Keratinocyte (primary cell): ENCODE measurements at regions not wholly inside any gene's neighbourhood (a gene's known extent, or its start where the extent isn't known, plus 50 kb on each side); places are given as distances from the start of the nearest gene placed in this dataset.

Experiments
- DNase-seq: peaks from one replicate; pipeline ENCODE4 v3.0.0-alpha.2; 2011; ENCODE audit warnings: low read depth, missing footprints, low spot score
- FAIRE-seq: peaks from 2 replicates; lab custom pipeline; 2011; peaks lifted over from hg19 to GRCh38; lab: Jason Lieb, UNC
- H2AFZ ChIP-seq: 2 replicates; pipeline ENCODE4 v1.6.0; 2012; ENCODE audit warnings: low read length, control low read depth, inconsistent platforms; ENCODE audit not compliant: control insufficient read depth
- H3K27ac ChIP-seq: 2 replicates; pipeline ENCODE4 v1.5.1; 2011; ENCODE audit warnings: low read length; ENCODE audit not compliant: control insufficient read depth, insufficient read depth
- H3K27me3 ChIP-seq: 3 replicates; pipeline ENCODE4 v1.6.0; 2011; ENCODE audit warnings: low read length; ENCODE audit not compliant: control insufficient read depth, insufficient read depth; ENCODE audit errors: extremely low read depth
- H3K36me3 ChIP-seq, 2 experiments: 2 replicates in 1 of 2; 3 replicates in 1 of 2; pipeline ENCODE4 v1.5.1; 2011; ENCODE audit warnings: low read length in 2 of 2, mild to moderate bottlenecking in 1 of 2; ENCODE audit not compliant: control insufficient read depth in 2 of 2, insufficient read depth in 2 of 2; ENCODE audit errors: extremely low read depth in 1 of 2
- H3K4me1 ChIP-seq: 3 replicates; pipeline ENCODE4 v1.5.1; 2011; ENCODE audit warnings: low read length; ENCODE audit not compliant: control insufficient read depth, insufficient read depth; ENCODE audit errors: extremely low read depth
- H3K4me2 ChIP-seq: 3 replicates; pipeline ENCODE4 v1.6.0; 2011; ENCODE audit warnings: low read depth, low read length; ENCODE audit not compliant: control insufficient read depth, insufficient read depth; ENCODE audit errors: extremely low read depth
- H3K4me3 ChIP-seq, 3 experiments: fragments of 200-600 bp in 1 of 3; sonication (generic) in 1 of 3; 2 replicates in 2 of 3; 3 replicates in 1 of 3; pipeline ENCODE4 v1.5.1; 2011 to 2016; ENCODE audit warnings: low read length in 3 of 3, mild to moderate bottlenecking in 3 of 3, control low read depth in 2 of 3, inconsistent platforms in 1 of 3, low read depth in 1 of 3, mixed read lengths in 1 of 3, mixed run types in 1 of 3, moderate library complexity in 1 of 3; ENCODE audit not compliant: control insufficient read depth in 2 of 3, insufficient read depth in 2 of 3; ENCODE audit errors: extremely low read depth in 1 of 3
- H3K79me2 ChIP-seq: 2 replicates; pipeline ENCODE4 v1.6.0; 2012; ENCODE audit warnings: low read length; ENCODE audit not compliant: control insufficient read depth, insufficient read depth
- H3K9ac ChIP-seq: 3 replicates; pipeline ENCODE4 v1.6.0; 2011; ENCODE audit warnings: low read length; ENCODE audit not compliant: control insufficient read depth, insufficient read depth; ENCODE audit errors: extremely low read depth
- H3K9me1 ChIP-seq: 3 replicates; pipeline ENCODE4 v1.6.0; 2011; ENCODE audit warnings: low read length; ENCODE audit not compliant: control insufficient read depth, insufficient read depth; ENCODE audit errors: extremely low read depth
- H3K9me3 ChIP-seq: 2 replicates; pipeline ENCODE4 v1.5.1; 2012; ENCODE audit warnings: low read depth, low read length; ENCODE audit not compliant: control insufficient read depth
- H4K20me1 ChIP-seq: 3 replicates; pipeline ENCODE4 v1.6.0; 2011; ENCODE audit warnings: low read length; ENCODE audit not compliant: control insufficient read depth, insufficient read depth; ENCODE audit errors: extremely low read depth
- EZH2 ChIP-seq: IDR thresholded peaks from one replicate; pipeline ENCODE4 v1.6.1; 2012; ENCODE audit warnings: inconsistent platforms, mild to moderate bottlenecking, low read length, moderate library complexity
- dilution Hi-C: fragments of 300-500 bp; cut with MboI; formaldehyde crosslinking; loops from one replicate; pipeline ENCODE4 v1.7.0; 2020; ENCODE audit warnings: low sequenced_read_pairs; ENCODE audit not compliant: extremely low pct_ligation_motif_present
- TF ChIP-seq, protein P1 (sequence below), 3 experiments: IDR thresholded peaks in 1 of 3; conservative IDR thresholded peaks in 1 of 3; optimal IDR thresholded peaks in 1 of 3; 2 replicates in 2 of 3; 3 replicates in 1 of 3; pipeline versions ENCODE3 to v1.5.1; 2011; ENCODE audit warnings: low read length in 3 of 3, mild to moderate bottlenecking in 3 of 3, moderate library complexity in 2 of 3, control low read depth in 1 of 3, inconsistent platforms in 1 of 3; ENCODE audit not compliant: insufficient read depth in 2 of 3; ENCODE audit errors: extremely low read depth in 1 of 3

DNA sequence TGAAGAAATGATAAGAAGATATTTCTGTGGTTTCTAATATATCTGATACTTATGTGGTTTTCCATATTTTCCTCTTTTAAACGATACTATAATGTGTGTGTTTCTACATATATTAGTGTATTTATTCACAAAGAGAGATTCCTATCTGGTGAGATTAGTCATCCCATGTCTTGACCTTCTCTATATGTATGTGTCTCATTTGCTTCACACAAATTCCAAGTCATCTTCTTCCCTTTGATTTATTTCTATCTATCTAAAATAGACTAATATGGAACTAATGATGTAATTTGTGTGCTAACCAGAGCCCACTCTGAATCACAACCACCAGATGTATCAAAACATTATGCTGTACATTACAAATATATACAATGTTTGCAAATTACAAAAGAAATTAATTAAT is 154.7 kb upstream of the KCNMB2 start:
- Histone ChIP-seq H3K4me1 (no peaks in the 10 kb centered on the region), H3K27me3 (no peaks in the 10 kb centered on the region), H3K79me2 (no peaks in the 10 kb centered on the region), H3K4me3 (no peak overlapping the region), H3K9ac (no peak overlapping the region), H3K9me3 (no peaks in the 10 kb centered on the region), H4K20me1 (no peaks in the 10 kb centered on the region), H2AFZ (no peak overlapping the region), H3K36me3 (no peaks in the 10 kb centered on the region), H3K4me2 (no peak overlapping the region), H3K9me1 (no peaks in the 10 kb centered on the region), H3K27ac (no peak overlapping the region)
- dilution Hi-C loops: no loop called here
- DNase-seq (no peak), FAIRE-seq (no peak)
- no peak for TF ChIP-seq EZH2
- TF ChIP-seq, protein P1, sequence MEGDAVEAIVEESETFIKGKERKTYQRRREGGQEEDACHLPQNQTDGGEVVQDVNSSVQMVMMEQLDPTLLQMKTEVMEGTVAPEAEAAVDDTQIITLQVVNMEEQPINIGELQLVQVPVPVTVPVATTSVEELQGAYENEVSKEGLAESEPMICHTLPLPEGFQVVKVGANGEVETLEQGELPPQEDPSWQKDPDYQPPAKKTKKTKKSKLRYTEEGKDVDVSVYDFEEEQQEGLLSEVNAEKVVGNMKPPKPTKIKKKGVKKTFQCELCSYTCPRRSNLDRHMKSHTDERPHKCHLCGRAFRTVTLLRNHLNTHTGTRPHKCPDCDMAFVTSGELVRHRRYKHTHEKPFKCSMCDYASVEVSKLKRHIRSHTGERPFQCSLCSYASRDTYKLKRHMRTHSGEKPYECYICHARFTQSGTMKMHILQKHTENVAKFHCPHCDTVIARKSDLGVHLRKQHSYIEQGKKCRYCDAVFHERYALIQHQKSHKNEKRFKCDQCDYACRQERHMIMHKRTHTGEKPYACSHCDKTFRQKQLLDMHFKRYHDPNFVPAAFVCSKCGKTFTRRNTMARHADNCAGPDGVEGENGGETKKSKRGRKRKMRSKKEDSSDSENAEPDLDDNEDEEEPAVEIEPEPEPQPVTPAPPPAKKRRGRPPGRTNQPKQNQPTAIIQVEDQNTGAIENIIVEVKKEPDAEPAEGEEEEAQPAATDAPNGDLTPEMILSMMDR (optimal IDR thresholded peaks at IDR 0.05 in 1 of 3, IDR thresholded peaks at IDR 0.05 in 1 of 3, conservative IDR thresholded peaks at IDR 0.05 in 1 of 3; ENCODE audit: extremely low read depth in 1 of 3, insufficient read depth in 2 of 3, low read length in 3 of 3): no peak

DNA sequence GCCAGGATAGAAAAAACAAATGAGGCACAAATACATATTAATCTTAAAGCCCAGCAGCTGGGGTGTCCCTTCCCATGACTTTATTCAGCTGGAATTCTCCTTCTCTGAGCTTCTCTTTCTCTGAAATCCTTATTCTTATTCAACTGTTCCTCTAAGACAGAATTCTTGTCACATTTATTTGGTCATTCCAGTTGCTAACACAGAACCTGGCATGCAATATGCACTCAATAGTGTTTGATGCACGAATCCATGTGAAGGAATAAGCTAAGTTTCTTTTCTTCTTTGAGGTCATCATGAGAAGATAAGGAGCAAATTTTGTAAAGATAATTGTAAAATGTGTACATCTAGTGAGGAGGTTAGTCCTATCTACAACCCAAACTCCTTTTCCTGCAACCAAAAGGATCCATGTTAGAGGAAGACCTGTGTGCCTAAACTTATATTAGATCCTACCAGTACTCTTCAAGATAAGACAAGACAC is 154.2 kb upstream of the KCNMB2 start:
- H3K4me2 ChIP-seq: no peak overlapping the region
- no peak overlapping the region for H3K27ac ChIP-seq
- no peaks in the 10 kb centered on the region for H3K4me1 ChIP-seq
- FAIRE-seq (no peak), DNase-seq (no peak)
- no peak overlapping the region for H2AFZ ChIP-seq
- H3K9ac ChIP-seq: no peak overlapping the region
- H3K4me3 ChIP-seq: no peak overlapping the region
- no peaks in the 10 kb centered on the region for H4K20me1 ChIP-seq
- dilution Hi-C loops: no loop called here
- TF ChIP-seq, protein P1 (optimal IDR thresholded peaks at IDR 0.05 in 1 of 3, IDR thresholded peaks at IDR 0.05 in 1 of 3, conservative IDR thresholded peaks at IDR 0.05 in 1 of 3; ENCODE audit: extremely low read depth in 1 of 3, insufficient read depth in 2 of 3, low read length in 3 of 3): no peak
- no peaks in the 10 kb centered on the region for H3K36me3 ChIP-seq
- no peaks in the 10 kb centered on the region for H3K79me2 ChIP-seq
- no peaks in the 10 kb centered on the region for H3K9me1 ChIP-seq
- H3K27me3 ChIP-seq: no peaks in the 10 kb centered on the region
- no peaks in the 10 kb centered on the region for H3K9me3 ChIP-seq
